Bone marrow (tissue), 2 donors: ENCODE measurements at regions not wholly inside any gene's neighbourhood (a gene's known extent, or its start where the extent isn't known, plus 50 kb on each side); places are given as distances from the start of the nearest gene placed in this dataset.
A peak's percentile ranks its signal among the peaks of the same experiment; 100 is the strongest.
"Not testable (repeated sequence)": the region's sequence is repeated elsewhere in the genome, so short reads cannot be mapped to it uniquely, and the experiment has no call there.

ENCODE experiments used
- DNase-seq, 2 donors: peaks; one replicate each; lab custom pipeline; 2025; lab: John Stamatoyannopoulos, UW

DNA sequence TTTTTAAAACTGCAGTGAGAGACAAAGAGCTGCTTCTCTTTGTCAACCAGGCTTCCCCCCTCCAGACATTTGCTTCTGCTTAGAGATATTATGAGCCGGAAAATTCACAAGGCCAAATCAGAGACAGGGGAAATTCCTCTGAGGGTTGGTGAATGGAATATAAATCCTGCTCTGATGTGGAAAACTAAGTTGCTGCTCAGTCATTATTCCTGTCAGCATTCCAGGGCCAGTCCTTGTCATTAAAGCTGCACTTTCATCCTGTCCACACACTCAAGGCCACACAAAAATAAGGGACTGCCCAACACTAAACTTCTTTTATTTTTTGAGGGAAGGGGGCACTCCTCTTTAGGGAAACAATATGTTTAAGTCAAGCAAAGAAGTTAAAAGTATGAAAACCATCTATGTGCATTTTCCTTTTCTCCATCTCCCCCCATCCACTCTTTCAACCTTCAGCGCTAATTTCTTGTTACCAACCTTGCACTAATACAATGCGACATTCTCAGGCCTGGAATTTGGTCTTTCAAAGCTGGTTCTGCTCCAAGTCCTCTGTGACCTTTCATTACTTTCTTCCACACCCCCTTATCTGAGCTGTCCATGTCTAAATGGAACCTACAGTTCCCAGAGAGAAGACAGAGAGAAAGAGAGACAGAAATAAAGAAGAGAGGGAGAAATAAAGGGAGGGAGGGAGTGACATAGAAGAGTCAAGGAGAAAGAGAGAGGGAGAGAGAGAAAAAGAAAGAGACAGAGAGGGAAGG, 118.9 kb upstream of the S1PR3 start:
- DNase-seq: no peak

DNA sequence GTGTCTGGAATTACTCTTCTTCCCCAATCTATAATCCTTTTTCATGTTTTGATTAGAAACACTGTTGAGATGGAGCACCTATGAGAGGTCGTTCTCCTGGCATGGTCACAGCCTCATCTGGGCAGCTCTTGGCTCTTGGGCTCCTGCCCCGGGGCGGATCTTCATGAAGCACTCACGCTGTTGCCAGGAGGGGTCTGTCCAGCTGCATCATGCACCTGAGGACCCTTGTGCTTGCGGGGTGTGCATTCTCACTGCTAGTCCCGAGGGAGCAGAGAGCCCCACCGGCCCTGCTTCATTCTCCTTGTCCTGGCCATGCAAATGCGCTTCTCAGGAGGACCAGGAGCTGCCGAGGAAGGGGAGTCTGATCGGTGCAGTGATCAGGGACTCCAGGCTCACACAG, 117.6 kb upstream of the S1PR3 start:
- no peak for DNase-seq

DNA sequence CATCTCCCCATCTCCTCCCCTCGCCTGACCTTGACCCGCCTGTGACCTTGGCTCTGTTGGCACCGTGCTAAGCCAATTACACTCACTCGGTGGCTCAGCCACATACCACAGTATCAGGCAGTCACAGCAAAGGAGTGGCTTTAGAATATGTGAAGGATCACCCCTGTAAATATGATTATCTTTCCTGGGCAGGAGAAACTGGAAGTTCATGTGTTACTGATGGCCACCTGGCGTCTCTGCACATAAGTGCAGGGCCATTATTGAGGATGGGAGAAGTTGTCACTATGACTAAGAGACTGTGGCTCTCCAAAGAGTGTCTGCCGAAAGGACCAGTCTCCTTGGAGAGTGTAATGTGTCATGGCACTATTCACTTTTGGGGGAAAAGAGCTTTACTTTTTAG, 116.9 kb upstream of the S1PR3 start:
- no peak for DNase-seq

DNA sequence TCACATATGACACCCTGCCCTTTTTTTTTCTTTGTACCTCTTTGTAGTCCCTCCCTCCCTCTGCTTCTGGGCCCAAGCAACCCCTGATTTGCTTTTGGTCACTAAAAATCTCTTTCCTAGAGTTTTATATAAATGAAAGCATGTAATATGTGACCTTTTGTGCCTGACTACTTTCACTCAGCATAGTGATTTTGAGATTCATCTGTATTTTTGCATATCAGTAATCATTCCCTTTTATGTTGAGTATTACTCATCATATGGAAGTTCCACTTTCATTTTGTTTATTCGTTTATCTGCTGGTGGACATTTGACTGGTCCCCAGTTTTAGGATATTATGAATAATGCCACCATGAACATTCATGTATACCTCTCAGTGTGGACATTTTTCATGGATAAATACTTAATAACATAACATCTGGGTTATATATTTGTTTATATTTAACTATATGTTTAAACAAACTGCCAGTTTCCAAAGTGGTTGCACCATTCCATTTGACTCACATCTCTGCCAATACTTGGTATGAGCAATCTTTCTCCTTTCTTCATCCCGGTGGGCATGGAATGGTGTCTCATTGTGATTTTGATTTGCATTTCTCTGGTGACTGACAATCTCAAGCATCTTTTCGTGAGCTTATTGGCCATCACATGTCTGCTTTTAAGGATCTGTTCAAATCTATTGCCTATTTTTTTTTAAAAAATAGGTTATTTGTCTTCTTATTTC, 115.7 kb upstream of the S1PR3 start:
- DNase-seq: no peak

DNA sequence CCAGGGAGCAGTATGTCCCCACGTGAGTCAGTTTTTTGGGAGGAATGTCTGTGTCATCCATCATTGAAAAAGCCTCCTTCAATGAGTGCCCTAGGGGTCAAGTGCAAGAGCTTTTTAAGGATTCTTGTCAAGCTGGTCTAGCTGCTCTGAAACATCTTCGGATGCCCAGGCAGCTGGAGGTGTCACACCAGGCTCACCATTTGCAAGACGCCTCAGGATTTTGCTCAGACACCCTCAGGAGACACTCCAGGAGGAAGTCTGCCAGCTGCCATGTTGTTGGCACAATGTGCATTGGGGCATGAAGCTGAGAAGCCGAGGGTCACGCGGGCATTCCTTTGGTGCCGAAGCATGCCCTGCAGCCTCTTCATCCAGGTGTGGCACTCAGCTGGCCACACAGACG, 111.1 kb upstream of the S1PR3 start:
- DNase-seq: no peak

DNA sequence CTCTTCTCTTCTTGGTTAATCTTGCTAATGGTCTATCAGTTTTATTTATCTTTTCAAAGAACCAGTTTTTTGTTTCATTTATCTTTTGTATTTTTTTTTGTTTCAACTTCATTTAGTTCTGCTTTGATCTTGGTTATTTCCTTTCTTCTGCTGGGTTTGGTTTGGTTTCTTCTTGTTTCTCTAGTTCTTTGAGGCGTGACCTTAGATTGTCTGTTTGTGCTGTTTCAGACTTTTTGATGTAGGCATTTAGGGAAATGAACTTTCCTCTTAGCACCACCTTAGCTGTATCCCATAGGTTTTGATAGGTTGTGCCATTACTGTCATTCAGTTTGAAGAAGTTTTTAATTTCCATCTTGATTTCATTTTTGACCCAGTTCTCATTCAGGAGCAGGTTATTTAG, 107.0 kb upstream of the S1PR3 start:
- not testable (repeated sequence) for DNase-seq

DNA sequence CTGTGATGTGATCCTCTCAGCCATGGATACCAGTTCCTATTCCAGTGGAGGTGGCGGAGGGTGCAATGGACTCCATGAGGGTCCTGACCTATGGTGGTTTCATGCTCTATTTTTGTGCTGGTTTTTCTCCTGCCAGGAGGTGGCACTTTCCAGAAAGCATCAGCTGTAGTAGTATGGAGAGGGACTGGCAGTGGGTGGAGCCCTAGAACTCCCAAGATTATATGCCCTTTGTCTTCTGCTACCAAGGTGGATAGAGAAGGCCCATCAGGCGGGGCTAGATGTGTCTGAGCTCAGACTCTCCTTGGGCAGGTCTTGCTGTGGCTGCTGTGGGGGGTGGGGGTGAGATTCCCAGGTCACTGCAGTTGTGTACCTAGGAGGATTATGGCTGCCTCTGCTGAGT, 104.5 kb upstream of the S1PR3 start:
- DNase-seq: not testable (repeated sequence)

DNA sequence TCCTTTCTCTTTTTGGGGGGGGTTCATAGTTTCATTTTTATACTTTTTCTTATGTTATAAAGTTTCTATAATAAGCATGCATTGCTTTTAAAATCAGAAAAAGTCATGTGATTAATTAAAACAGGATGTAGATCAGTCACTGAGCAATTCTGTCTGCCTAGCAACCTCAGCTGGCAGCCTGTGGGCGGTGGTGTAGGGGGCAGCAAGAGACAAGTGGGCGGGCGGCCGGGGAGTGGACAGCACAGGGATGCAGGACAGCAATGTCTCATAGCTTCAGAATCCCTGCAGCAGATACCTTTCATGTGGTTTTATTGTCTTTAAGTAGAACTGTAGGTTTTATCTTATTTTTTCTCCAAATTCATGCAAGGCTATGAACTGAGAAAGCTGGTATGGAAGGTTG, 101.9 kb upstream of the S1PR3 start:
- no peak for DNase-seq

DNA sequence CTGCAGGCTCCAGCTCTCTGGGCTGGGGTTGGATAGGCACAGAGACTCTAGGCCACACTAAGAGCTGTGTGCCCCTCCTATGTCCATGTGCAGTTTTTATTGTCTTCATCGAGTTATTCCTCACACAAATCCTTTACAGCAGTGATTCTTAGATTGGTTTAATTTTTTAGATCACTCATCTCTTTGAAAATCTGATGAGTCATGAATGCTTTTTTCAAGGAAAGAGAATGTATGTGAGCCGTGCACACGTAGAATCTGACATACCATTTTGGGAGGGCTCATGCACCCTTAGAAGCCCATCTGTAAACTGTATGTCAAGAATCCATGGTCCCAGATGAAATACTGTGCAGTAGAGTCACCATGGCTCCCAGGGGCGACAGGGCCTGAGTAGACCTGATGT, 100.7 kb upstream of the S1PR3 start:
- no peak for DNase-seq

DNA sequence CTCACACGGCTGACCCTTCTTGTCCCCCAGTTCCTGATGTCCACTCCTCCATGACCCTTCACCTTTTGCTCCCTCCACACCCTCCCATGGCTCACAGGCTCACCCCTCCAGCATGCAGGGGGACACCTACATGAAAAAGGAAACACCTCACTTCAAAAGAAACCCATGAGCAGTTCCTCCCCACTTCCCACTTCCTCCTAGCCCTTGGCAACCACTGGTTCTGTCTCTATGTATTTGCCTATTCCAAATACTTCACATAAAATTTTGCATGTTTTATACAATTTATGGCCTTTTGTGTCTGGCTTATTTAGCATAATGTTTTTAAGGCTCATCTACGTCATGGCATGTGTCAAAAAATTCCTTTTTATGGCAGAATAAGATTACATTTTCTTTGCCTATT, 100.2 kb upstream of the S1PR3 start:
- no peak for DNase-seq

DNA sequence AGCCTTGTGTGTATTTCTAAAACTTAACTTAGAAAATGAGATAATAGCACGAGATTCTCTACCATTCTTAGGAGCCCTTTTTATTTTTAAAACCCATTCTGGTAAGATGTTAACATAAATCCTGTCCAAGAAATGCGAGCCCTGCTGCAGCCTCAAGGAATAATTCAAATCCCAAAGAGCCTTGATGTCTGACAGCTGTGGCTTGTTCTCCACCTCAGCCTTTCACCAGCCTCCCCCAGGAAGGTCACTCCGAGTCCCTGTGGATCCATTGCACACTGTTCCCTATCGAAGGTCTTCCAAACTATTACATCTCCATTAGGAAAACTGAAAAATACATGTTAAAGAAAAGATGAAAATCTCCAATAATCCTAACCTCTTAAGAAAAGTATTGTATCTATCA, 98.5 kb upstream of the S1PR3 start:
- no peak for DNase-seq

DNA sequence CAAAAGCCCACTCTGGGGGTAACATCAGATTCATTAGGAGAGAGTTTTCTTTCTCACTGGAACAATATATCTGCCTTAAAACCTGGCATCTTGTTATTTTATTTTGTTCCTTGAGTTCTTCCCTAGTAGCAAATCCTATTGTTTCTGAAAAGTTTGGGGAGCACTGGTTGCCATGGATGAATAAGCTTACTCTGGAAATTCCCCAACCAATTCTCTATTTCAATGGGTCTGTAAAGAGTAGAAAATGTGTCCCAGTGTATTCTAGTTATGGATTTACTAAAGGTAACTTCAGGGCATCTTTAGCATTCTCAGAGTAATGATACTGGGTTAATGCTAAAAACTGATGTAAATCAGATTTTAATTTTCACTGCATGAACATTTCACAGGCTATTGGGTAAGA, 94.2 kb upstream of the S1PR3 start:
- no peak for DNase-seq

DNA sequence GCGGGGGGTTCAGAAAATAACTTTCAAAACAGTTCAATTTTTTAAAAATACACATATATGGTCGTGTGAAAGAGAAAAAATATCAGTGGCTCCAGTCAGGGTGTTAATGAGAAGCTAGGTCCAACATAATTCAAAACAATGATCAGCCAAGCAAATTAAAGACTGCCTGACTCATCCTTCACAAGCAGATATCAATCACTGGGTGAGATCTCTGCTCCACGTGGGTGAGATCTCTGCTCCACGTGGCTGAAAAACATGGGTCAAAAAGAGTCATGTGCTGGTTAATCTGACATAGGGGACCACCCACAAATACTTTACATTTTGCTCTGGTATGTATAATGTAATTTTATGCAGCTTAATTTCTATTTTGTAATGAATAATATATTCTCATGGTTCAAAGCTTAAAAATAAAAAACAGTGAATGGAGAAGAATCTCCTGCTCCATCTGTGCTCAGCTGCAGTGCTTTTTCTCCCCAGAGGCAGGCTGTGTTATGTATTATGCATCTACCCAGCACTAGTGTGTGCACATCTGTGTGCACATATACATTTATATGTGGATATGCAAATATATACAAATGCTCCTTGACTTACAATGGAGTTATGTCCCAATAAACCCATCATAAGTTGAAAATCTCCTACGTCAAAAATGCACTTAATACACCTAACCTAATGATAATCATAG, 93.1 kb upstream of the S1PR3 start:
- no peak for DNase-seq

DNA sequence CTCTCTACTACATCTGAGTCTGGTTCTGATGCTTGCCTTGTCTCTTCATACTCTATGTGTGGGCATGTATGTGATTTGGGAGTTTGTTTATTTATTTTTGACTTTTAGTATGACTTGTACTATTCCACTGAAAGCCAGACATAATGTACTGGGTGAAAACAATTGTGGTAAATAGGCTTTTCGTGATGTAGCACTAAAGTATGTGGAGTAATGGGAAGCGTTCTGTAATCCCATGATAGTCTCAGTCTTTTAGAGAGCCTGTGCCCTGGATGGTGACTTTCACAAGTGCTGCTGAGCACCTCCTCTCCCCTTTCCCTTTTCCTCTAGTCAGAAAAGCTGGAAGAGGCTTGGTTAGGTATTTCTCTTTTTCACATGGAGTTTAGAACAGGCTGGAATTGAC, 85.8 kb upstream of the S1PR3 start:
- DNase-seq: no peak

DNA sequence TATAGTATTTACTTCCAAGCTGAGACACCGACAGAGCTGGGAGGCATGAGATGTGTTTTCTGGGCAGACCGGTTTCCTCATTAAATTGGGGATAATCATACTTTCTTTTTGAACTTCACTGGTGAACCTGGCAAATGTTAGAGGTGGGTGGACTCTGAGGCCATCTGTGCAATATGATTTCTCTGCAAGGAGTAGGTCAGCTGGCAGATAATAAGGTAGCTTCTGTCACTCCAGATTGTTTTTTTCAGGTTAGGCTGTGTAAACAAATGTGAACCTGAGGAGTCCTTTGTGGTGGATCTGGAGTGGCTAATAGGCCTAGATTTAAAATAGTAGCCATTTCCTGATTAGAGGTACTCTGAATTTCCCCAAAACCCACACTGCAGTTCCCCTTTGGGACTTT, 75.4 kb upstream of the S1PR3 start:
- no peak for DNase-seq

DNA sequence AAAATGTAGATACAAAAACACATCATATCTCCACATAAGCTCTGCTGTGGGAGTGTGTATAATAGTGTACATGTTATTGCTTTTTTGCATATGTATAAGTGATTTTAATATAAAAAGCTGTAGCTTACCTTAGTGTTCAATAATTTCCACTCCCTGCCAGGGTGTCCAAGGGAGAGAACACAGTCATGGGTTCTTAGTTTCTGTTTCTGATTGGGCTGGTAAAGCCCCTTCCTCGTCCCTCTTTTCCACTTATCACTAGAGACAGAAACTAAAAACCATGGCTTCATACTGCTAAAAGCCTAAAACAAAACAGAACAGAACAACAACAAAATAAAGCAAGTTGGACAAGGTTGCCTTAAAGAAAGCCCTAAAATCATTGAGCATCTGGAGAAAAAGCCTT, 74.4 kb upstream of the S1PR3 start:
- DNase-seq: no peak

DNA sequence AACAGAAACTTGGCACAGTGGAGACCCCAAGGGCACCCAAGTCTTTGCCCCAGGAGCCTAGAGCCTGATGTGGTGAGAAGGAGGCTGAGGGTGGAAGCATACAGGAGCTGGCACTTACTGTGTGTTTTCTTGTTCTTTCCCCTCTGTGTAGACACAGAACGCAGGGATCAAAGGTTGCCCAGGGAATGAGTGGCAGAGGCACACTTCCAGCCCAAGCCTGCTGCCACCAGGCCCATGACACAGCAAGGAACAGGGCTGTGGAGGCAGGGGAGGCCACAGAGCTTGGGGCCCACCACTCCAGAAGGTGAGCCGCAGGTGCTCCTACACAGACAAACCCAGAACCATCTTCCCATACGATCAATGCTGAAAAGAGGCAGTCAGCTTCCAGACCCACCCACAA, 73.9 kb upstream of the S1PR3 start:
- DNase-seq: no peak

DNA sequence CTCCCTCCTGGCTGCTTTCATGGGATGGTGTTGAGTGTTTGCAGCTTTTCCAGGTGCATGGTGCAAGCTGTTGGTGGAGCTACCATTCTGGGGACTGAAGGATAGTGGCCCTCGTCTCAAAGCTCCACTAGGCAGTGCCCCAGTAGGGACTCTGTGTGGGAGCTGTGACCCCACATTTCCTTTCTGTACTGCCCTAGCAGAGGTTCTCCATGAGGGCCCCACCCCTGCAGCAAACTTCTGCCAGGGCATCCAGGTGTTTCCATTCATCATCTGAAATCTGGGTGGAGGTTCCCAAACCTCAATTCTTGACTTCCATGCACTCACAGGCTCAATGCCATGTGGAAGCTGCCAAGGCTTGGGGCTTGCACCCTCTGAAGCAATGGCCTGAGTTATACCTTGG, 72.7 kb upstream of the S1PR3 start:
- not testable (repeated sequence) for DNase-seq

DNA sequence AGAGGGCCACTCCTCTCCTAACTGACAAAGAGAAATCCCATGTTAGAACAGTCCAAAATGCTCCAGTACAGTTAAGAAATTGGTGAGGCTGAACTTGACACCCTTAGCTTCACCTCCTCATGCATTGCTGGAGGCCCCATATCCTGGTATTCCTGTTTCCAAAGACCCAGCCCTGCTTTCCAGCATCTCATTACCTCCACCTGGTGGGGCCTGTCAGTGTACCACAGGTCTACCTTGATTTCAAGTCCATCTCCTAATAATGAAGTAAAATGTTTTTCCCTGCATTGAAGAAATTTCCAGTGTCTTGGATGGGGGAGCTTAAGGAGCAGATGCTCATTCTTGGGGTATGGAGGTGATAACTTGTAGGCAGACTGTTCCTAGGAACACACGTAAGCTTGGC, 70.6 kb upstream of the S1PR3 start:
- DNase-seq: no peak

DNA sequence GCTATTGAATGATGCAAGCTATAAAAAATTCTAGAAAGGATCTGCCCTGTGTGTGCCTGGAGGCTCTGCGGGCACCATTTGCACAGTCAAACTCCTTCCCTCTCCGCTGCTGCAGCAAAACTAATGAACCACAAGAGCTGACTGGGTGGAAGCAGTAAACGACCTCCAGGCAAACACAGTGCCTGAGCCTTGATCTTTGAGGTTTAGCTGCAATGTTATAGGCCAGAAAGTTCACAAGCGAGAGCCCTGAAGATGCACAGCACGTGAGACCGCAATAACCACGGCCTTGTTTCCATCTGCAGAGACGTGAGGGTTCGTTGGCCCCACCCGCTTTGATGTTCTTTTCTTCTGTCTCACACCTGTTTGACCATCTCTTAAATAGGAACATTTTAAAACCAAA, 69.2 kb upstream of the S1PR3 start:
- DNase-seq: no peak

DNA sequence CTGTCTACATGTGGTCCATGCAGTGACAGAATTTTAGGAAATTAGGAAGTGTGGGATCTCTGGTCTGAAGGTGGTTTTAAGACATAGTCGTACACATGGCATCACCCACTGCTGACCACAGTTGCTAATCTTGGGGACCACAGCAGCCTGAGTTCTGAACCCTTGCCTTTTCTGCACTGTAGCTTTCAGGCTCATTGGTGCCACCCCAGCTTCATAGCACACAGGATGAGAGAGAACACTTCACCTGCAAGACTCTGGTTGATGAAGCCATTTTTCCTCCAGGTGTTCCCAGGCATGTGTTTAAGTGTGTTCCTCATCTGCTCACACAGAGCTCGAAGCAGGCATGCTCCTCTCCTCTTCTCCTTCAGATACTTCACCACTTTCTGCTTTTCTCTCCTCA, 68.2 kb upstream of the S1PR3 start:
- DNase-seq: no peak

DNA sequence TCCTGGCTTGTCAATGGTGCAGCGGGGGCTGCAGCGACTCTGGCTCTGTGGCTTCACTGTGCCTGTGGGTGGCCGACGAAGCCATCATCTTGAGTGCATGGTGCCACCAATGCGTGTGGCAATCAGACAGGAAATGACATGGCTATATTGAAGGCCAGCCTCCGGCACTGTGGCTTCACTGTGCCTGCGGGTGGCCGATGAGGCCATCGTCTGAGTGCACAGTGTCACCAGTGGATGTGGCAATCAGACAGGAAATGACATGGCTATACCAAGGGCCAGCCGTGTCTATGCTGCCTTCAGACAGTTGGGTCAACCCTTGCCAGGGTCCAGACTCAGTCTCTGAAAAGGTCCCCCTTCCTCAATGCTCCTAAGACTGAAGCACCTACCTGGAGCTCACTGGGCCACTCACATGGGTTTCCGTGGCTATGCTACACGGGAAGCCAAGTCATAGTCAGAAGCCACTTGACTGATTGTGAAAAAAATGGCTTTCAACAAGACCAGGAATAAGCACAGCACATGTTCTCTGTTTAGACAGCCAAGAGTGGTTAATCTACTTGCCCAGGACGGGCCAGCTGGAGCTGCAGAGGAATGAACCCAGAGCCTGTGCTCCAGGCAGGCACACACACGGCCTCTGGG, 67.5 kb upstream of the S1PR3 start:
- DNase-seq: peak in 1 of 2 donors; percentile 57

DNA sequence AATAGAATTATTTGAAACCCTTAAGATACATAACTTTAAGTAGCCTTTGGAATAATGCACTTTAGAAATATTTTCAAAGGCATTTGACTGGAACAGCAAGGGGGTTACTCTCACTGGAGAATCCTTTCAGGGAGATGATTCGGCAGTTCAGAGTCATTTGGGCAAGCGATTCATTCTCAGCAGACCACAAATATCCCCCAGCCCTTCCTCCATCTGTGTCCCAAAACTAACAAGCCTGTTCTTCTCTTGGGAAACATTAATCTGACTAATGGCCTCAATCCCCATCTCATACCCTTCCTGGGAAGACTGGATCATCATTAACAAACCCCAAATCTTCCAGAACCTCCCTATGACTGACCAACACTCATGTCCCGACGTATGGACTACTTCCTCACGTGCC, 65.8 kb upstream of the S1PR3 start:
- no peak for DNase-seq
